Spleen (tissue), 11 donors: ENCODE measurements at regions not wholly inside any gene's neighbourhood (a gene's known extent, or its start where the extent isn't known, plus 50 kb on each side); places are given as distances from the start of the nearest gene placed in this dataset.

ENCODE experiments used
- DNase-seq: peaks from one replicate; pipeline ENCODE4 v3.0.0-alpha.2; 2020
- H3K27ac ChIP-seq, 8 donors: fragments of 200-600 bp; sonication (generic) in 7 of 8; 1 replicate in 4 of 8; 2 replicates in 4 of 8; pipeline versions ENCODE4 v1.5.0 to v1.8.0; 2016 to 2021; ENCODE audit warnings: inconsistent platforms in 4 of 8, mild to moderate bottlenecking in 4 of 8, moderate library complexity in 1 of 8
- H3K27me3 ChIP-seq, 7 donors: fragments of 200-600 bp; sonication (generic) in 6 of 7; replicated peaks in 1 of 7; 1 replicate in 4 of 7; 2 replicates in 3 of 7; pipeline versions ENCODE4 v1.5.0 to v1.8.0; 2016 to 2021; ENCODE audit warnings: inconsistent platforms in 3 of 7, mild to moderate bottlenecking in 1 of 7
- H3K36me3 ChIP-seq, 6 donors: fragments of 200-600 bp; sonication (generic) in 5 of 6; 1 replicate in 4 of 6; 2 replicates in 2 of 6; pipeline versions ENCODE4 v1.5.0 to v1.8.0; 2016 to 2021; ENCODE audit warnings: inconsistent platforms in 2 of 6
- H3K4me1 ChIP-seq, 6 donors: fragments of 200-600 bp; sonication (generic) in 5 of 6; 1 replicate in 3 of 6; 2 replicates in 3 of 6; pipeline versions ENCODE4 v1.5.0 to v1.8.0; 2016 to 2021; ENCODE audit warnings: inconsistent platforms in 3 of 6
- H3K4me3 ChIP-seq, 8 donors: fragments of 200-600 bp; sonication (generic) in 7 of 8; 1 replicate in 4 of 8; 2 replicates in 4 of 8; pipeline versions ENCODE4 v1.5.0 to v1.8.0; 2016 to 2021; ENCODE audit warnings: inconsistent platforms in 4 of 8, mild to moderate bottlenecking in 4 of 8, moderate library complexity in 2 of 8
- H3K9me3 ChIP-seq, 8 donors: fragments of 200-600 bp; sonication (generic) in 7 of 8; 1 replicate in 4 of 8; 2 replicates in 4 of 8; pipeline versions ENCODE4 v1.5.0 to v1.8.0; 2016 to 2021; ENCODE audit warnings: inconsistent platforms in 4 of 8
- CTCF ChIP-seq, 11 experiments: fragments of 200-600 bp in 7 of 11; fragments of 450-650 bp in 4 of 11; sonication (generic) in 4 of 11; IDR thresholded peaks in 8 of 11; conservative IDR thresholded peaks in 3 of 11; 1 replicate in 7 of 11; 2 replicates in 4 of 11; pipeline versions ENCODE4 v1.4.0 to v1.8.0; 2016 to 2021; ENCODE audit warnings: antibody characterized with exemption in 11 of 11, inconsistent platforms in 4 of 11, mild to moderate bottlenecking in 1 of 11
- POLR2A ChIP-seq, 3 donors: fragments of 450-650 bp; IDR thresholded peaks; one replicate each; pipeline ENCODE4 v1.5.1; 2017; ENCODE audit warnings: antibody characterized with exemption in 3 of 3, mild to moderate bottlenecking in 1 of 3
- POLR2AphosphoS5 ChIP-seq, 3 donors: sonication (generic); formaldehyde crosslinking; IDR thresholded peaks; one replicate each; pipeline ENCODE4 v1.5.1; 2017; ENCODE audit warnings: antibody characterized with exemption in 3 of 3
- WGBS, 5 donors: extraction: QIAGEN DNeasy Blood & Tissue Kit in 3 of 5; methylation state at CpG; one replicate each; pipeline versions ENCODE4 v1.1.5 to v1.1.7; 2013 to 2018; 5-methylcytosine and 5-hydroxymethylcytosine counted together
- intact Hi-C: fragments of 100-400 bp; cut with DNase I; formaldehyde crosslinking; loops from one replicate; pipeline ENCODE4 v1.15.0; 2023; ENCODE audit warnings: low total_unique reads
- donor health status: healthy with polysubstance abuse.
- donor health status: DM: no; HTN: no; CAD: no; lungs with moderate emphysema.
- donor health status: DM: no; HTN: no; CAD: no.
- donor health status: Bipolar disorder and iron deficiency.
- donor health status: healthy.
- donor health status: DM: no; HTN: no; CAD: no.
- donor health status: DM: yes; HTN: yes; CAD: no.

- Histone ChIP-seq H3K9me3 (no peaks in the 10 kb centered on the region), H3K4me1 (no peaks in the 10 kb centered on the region), H3K4me3 (no peak overlapping the region), H3K36me3 (no peaks in the 10 kb centered on the region), H3K27ac (no peak overlapping the region), H3K27me3 (peaks cover 0 to 49% (median 0%) of the 10 kb centered on the region in 7 donors)
- no peak for DNase-seq
- intact Hi-C loops: no loop called here
- TF ChIP-seq CTCF (IDR thresholded peaks at IDR 0.05 in 8 of 11, conservative IDR thresholded peaks at IDR 0.05 in 3 of 11) (no peak), POLR2A (IDR thresholded peaks at IDR 0.05) (no peak), POLR2AphosphoS5 (IDR thresholded peaks at IDR 0.05) (no peak)
- 83 to 86% (median 84%) methylated on average over 12 of the region's 12 CpGs for WGBS, 5 donors
These were observed 458.8 kb upstream of the MEX3C start for GRCh38 chr18:51656249-51656648.

- 34 to 58% (median 51%) methylated on average over 4 of the region's 4 CpGs for WGBS, 5 donors
- Histone ChIP-seq H3K27me3 (peaks cover 0 to 49% (median 0%) of the 10 kb centered on the region in 7 donors), H3K4me1 (no peaks in the 10 kb centered on the region), H3K9me3 (no peaks in the 10 kb centered on the region), H3K4me3 (no peak overlapping the region), H3K27ac (no peak overlapping the region), H3K36me3 (no peaks in the 10 kb centered on the region)
- intact Hi-C loops: no loop called here
- no peak for TF ChIP-seq CTCF (IDR thresholded peaks at IDR 0.05 in 8 of 11, conservative IDR thresholded peaks at IDR 0.05 in 3 of 11)
- no peak for DNase-seq
These were observed 461.0 kb upstream of the MEX3C start for GRCh38 chr18:51658436-51658835.

- intact Hi-C loops: no loop called here
These were observed 462.3 kb upstream of the MEX3C start for GRCh38 chr18:51659781-51660180.

GRCh38 chr18:51660188-51660715 is 462.8 kb upstream of the MEX3C start:
- TF ChIP-seq POLR2A (IDR thresholded peaks at IDR 0.05) (no peak), POLR2AphosphoS5 (IDR thresholded peaks at IDR 0.05) (no peak), CTCF (IDR thresholded peaks at IDR 0.05 in 8 of 11, conservative IDR thresholded peaks at IDR 0.05 in 3 of 11) (no peak)
- Histone ChIP-seq H3K27me3 (peaks cover 0 to 42% (median 0%) of the 10 kb centered on the region in 7 donors), H3K4me3 (no peak overlapping the region), H3K36me3 (no peaks in the 10 kb centered on the region), H3K27ac (no peak overlapping the region), H3K9me3 (no peaks in the 10 kb centered on the region), H3K4me1 (no peaks in the 10 kb centered on the region)
- 52 to 78% (median 55%) methylated on average over 2 of the region's 2 CpGs for whole genome bisulfite sequencing, 5 donors
- DNase-seq: no peak
- intact Hi-C loops: no loop called here

More at GRCh38 chr18:51659781-51660180, 462.3 kb upstream of the MEX3C start:
- DNase-seq: no peak
- H3K27ac ChIP-seq: no peak overlapping the region
- no peaks in the 10 kb centered on the region for H3K4me1 ChIP-seq
- TF ChIP-seq POLR2AphosphoS5 (IDR thresholded peaks at IDR 0.05): no peak
- TF ChIP-seq CTCF (IDR thresholded peaks at IDR 0.05 in 8 of 11, conservative IDR thresholded peaks at IDR 0.05 in 3 of 11): no peak
- TF ChIP-seq POLR2A (IDR thresholded peaks at IDR 0.05): no peak
- no peaks in the 10 kb centered on the region for H3K36me3 ChIP-seq
- no peak overlapping the region for H3K4me3 ChIP-seq
- H3K9me3 ChIP-seq: no peaks in the 10 kb centered on the region
- peaks cover 0 to 43% (median 0%) of the 10 kb centered on the region in 7 donors for H3K27me3 ChIP-seq
- WGBS, 5 donors: 75 to 93% (median 81%) methylated on average over 3 of the region's 3 CpGs
